H1 (cell line): ENCODE measurements at regions not wholly inside any gene's neighbourhood (a gene's known extent, or its start where the extent isn't known, plus 50 kb on each side); places are given as distances from the start of the nearest gene placed in this dataset.

Experiments used
- CTCF ChIA-PET: fragments of 300-600 bp; sonication (Branson Sonifier 250); formaldehyde crosslinking; loops from one replicate; lab custom pipeline; 2021; ENCODE audit not compliant: partially characterized antibody; lab: Charles Lee
- POLR2A ChIA-PET: fragments of 300-600 bp; sonication (Branson Sonifier 250); formaldehyde crosslinking; loops from one replicate; lab custom pipeline; 2021; ENCODE audit warnings: inconsistent platforms; ENCODE audit not compliant: partially characterized antibody; lab: Charles Lee
- DNase-seq, 2 experiments: peaks; one replicate each; pipeline versions ENCODE4 v3.0.0 to v3.0.0-alpha.2; 2010 to 2022; ENCODE audit warnings: low spot score in 2 of 2, low read depth in 1 of 2, mixed read lengths in 1 of 2
- FAIRE-seq: peaks from 2 replicates; lab custom pipeline; 2011; peaks lifted over from hg19 to GRCh38; lab: Jason Lieb, UNC
- H2AFZ ChIP-seq: 2 replicates; pipeline ENCODE4 v1.8.1; 2012; ENCODE audit warnings: low read length, inconsistent platforms
- H2AK5ac ChIP-seq: 2 replicates; pipeline ENCODE4 v1.6.1; 2013; ENCODE audit warnings: low read depth, low read length
- H2BK120ac ChIP-seq: replicated peaks from 2 replicates; pipeline ENCODE3; 2013; ENCODE audit warnings: low read depth, low read length, inconsistent platforms
- H2BK12ac ChIP-seq: 2 replicates; pipeline ENCODE4 v1.6.1; 2013; ENCODE audit warnings: low read depth, low read length
- H2BK15ac ChIP-seq: 2 replicates; pipeline ENCODE4 v1.6.1; 2013; ENCODE audit warnings: low read length
- H2BK20ac ChIP-seq: 2 replicates; pipeline ENCODE4 v1.6.1; 2013; ENCODE audit warnings: low read length
- H2BK5ac ChIP-seq: 2 replicates; pipeline ENCODE4 v1.6.1; 2013; ENCODE audit warnings: low read depth, low read length
- H3K14ac ChIP-seq: 2 replicates; pipeline ENCODE4 v1.6.1; 2013; ENCODE audit warnings: inconsistent platforms; ENCODE audit not compliant: insufficient read length
- H3K18ac ChIP-seq: 2 replicates; pipeline ENCODE4 v1.6.1; 2013; ENCODE audit warnings: low read length; ENCODE audit errors: extremely low read depth
- H3K23ac ChIP-seq: 2 replicates; pipeline ENCODE4 v1.6.1; 2013; ENCODE audit warnings: inconsistent platforms; ENCODE audit not compliant: insufficient read length
- H3K23me2 ChIP-seq: 2 replicates; pipeline ENCODE4 v1.6.1; 2013; ENCODE audit warnings: low read depth, low read length
- H3K27ac ChIP-seq: 2 replicates; pipeline ENCODE4 v1.6.1; 2011; ENCODE audit warnings: low read depth, low read length, inconsistent platforms
- H3K27me3 ChIP-seq, 4 experiments: replicated peaks in 1 of 4; 1 replicate in 1 of 4; 2 replicates in 3 of 4; pipeline versions ENCODE4 v1.6.1 to v1.8.1; 2011 to 2013; ENCODE audit warnings: low read length in 3 of 4, mild to moderate bottlenecking in 3 of 4, inconsistent platforms in 2 of 4, mixed read lengths in 2 of 4, moderate library complexity in 1 of 4; ENCODE audit not compliant: control insufficient read depth in 3 of 4, insufficient read depth in 3 of 4; ENCODE audit errors: extremely low read depth in 1 of 4
- H3K36me3 ChIP-seq, 4 experiments: 2 replicates each; pipeline versions ENCODE4 v1.6.1 to v1.8.1; 2011 to 2013; ENCODE audit warnings: mild to moderate bottlenecking in 4 of 4, low read length in 3 of 4, moderate library complexity in 2 of 4, control low read depth in 1 of 4, inconsistent platforms in 1 of 4; ENCODE audit not compliant: insufficient read depth in 4 of 4, control insufficient read depth in 2 of 4
- H3K4ac ChIP-seq: replicated peaks from 2 replicates; pipeline ENCODE3; 2013; ENCODE audit warnings: low read length, low read depth, mixed read lengths, inconsistent platforms; ENCODE audit not compliant: insufficient read length
- H3K4me1 ChIP-seq, 4 experiments: replicated peaks in 1 of 4; 1 replicate in 1 of 4; 2 replicates in 3 of 4; pipeline versions ENCODE4 v1.6.1 to v1.8.1; 2011 to 2013; ENCODE audit warnings: low read length in 3 of 4, inconsistent platforms in 2 of 4, mixed read lengths in 1 of 4; ENCODE audit not compliant: insufficient read depth in 4 of 4, control insufficient read depth in 3 of 4
- H3K4me2 ChIP-seq, 2 experiments: 2 replicates each; pipeline versions ENCODE4 v1.6.1 to v1.8.1; 2011 to 2013; ENCODE audit warnings: low read depth in 2 of 2, low read length in 2 of 2, control low read depth in 1 of 2, inconsistent platforms in 1 of 2, mild to moderate bottlenecking in 1 of 2; ENCODE audit not compliant: insufficient read depth in 1 of 2
- H3K4me3 ChIP-seq, 4 experiments: fragments of 200-600, 300-600 bp in 1 of 4; sonication (generic), shearing (Covaris generic), sonication (Bioruptor Twin) in 1 of 4; 2 replicates each; pipeline versions ENCODE4 v1.5.1 to v1.8.1; 2011 to 2016; ENCODE audit warnings: low read length in 4 of 4, low read depth in 3 of 4, control low read depth in 2 of 4, inconsistent platforms in 2 of 4, mild to moderate bottlenecking in 2 of 4, mixed read lengths in 1 of 4, moderate library complexity in 1 of 4; ENCODE audit not compliant: insufficient read depth in 2 of 4; ENCODE audit errors: extremely low read depth in 1 of 4
- H3K56ac ChIP-seq: replicated peaks from 2 replicates; pipeline ENCODE3; 2013; ENCODE audit warnings: low read depth, mild to moderate bottlenecking, mixed read lengths, low read length, inconsistent platforms; ENCODE audit not compliant: insufficient read length
- H3K79me1 ChIP-seq: 2 replicates; pipeline ENCODE4 v1.6.1; 2013; ENCODE audit warnings: low read depth, low read length, control low read depth
- H3K79me2 ChIP-seq, 2 experiments: 2 replicates each; pipeline versions ENCODE4 v1.6.1 to v1.8.1; 2012 to 2013; ENCODE audit warnings: low read length in 2 of 2, mild to moderate bottlenecking in 2 of 2, inconsistent platforms in 1 of 2; ENCODE audit not compliant: insufficient read depth in 2 of 2, control insufficient read depth in 1 of 2
- H3K9ac ChIP-seq, 4 experiments: replicated peaks in 1 of 4; 1 replicate in 1 of 4; 2 replicates in 3 of 4; pipeline versions ENCODE4 v1.6.1 to v1.8.1; 2011 to 2013; ENCODE audit warnings: low read depth in 3 of 4, low read length in 3 of 4, control low read depth in 2 of 4, mild to moderate bottlenecking in 2 of 4, moderate library complexity in 2 of 4, inconsistent platforms in 1 of 4; ENCODE audit errors: extremely low read depth in 1 of 4
- H3K9me3 ChIP-seq, 2 experiments: 2 replicates each; pipeline versions ENCODE4 v1.6.1 to v1.8.1; 2012 to 2013; ENCODE audit warnings: mild to moderate bottlenecking in 2 of 2, moderate library complexity in 2 of 2, control low read depth in 1 of 2, inconsistent platforms in 1 of 2, low read depth in 1 of 2, low read length in 1 of 2, mixed read lengths in 1 of 2; ENCODE audit not compliant: insufficient read depth in 2 of 2
- H4K20me1 ChIP-seq, 2 experiments: replicated peaks in 1 of 2; 2 replicates each; pipeline versions ENCODE3 to v1.8.1; 2011 to 2013; ENCODE audit warnings: inconsistent platforms in 2 of 2, low read length in 2 of 2, mild to moderate bottlenecking in 1 of 2; ENCODE audit not compliant: insufficient read depth in 2 of 2, control insufficient read depth in 1 of 2
- H4K5ac ChIP-seq: 2 replicates; pipeline ENCODE4 v1.6.1; 2013; ENCODE audit warnings: low read length, low read depth, mixed read lengths, inconsistent platforms; ENCODE audit not compliant: insufficient read length
- H4K8ac ChIP-seq: 2 replicates; pipeline ENCODE4 v1.8.0; 2013; ENCODE audit warnings: mild to moderate bottlenecking, moderate library complexity, low read length, inconsistent platforms; ENCODE audit not compliant: insufficient read depth; ENCODE audit errors: extremely low read depth
- H4K91ac ChIP-seq: replicated peaks from 2 replicates; pipeline ENCODE3; 2013; ENCODE audit warnings: low read length, mixed read lengths, inconsistent platforms; ENCODE audit not compliant: insufficient read length
- BRCA1 ChIP-seq: IDR thresholded peaks from 2 replicates; pipeline ENCODE4 v1.6.1; 2012; ENCODE audit warnings: low read depth, low read length, improper control_type of control experiment
- CEBPB ChIP-seq: IDR thresholded peaks from 2 replicates; pipeline ENCODE4 v1.6.1; 2012; ENCODE audit warnings: low read depth, low read length
- NANOG ChIP-seq: IDR thresholded peaks from 2 replicates; pipeline ENCODE4 v1.6.1; 2011; ENCODE audit warnings: low read length, low read depth, mild to moderate bottlenecking, inconsistent platforms; ENCODE audit not compliant: insufficient read depth, poor library complexity, severe bottlenecking
- PHF8 ChIP-seq: fragments of 200-600 bp; sonication (generic); conservative IDR thresholded peaks from 2 replicates; pipeline ENCODE4 v1.7.1; 2012; ENCODE audit warnings: low read depth, mild to moderate bottlenecking, inconsistent platforms, low read length, moderate library complexity
- RAD21 ChIP-seq, 2 experiments: IDR thresholded peaks in 1 of 2; conservative IDR thresholded peaks in 1 of 2; 2 replicates each; pipeline ENCODE4 v1.6.1; 2011; ENCODE audit warnings: low read depth in 2 of 2, low read length in 2 of 2, improper control_type of control experiment in 1 of 2, inconsistent platforms in 1 of 2, mild to moderate bottlenecking in 1 of 2, moderate library complexity in 1 of 2
- RBBP5 ChIP-seq: IDR thresholded peaks from 2 replicates; pipeline ENCODE4 v1.7.1; 2012; ENCODE audit warnings: low read depth, mild to moderate bottlenecking, inconsistent platforms, low read length, moderate library complexity, borderline replicate concordance
- RFX5 ChIP-seq: IDR thresholded peaks from 2 replicates; pipeline ENCODE4 v1.6.1; 2011; ENCODE audit warnings: low read depth, low read length, improper control_type of control experiment, borderline replicate concordance
- SIX5 ChIP-seq: IDR thresholded peaks from 2 replicates; pipeline ENCODE4 v1.6.1; 2011; ENCODE audit warnings: mild to moderate bottlenecking, low read depth, low read length
- SP2 ChIP-seq: IDR thresholded peaks from 2 replicates; pipeline ENCODE4 v1.6.1; 2012; ENCODE audit warnings: mild to moderate bottlenecking, low read length, inconsistent platforms
- TCF12 ChIP-seq: IDR thresholded peaks from 2 replicates; pipeline ENCODE4 v1.6.1; 2011; ENCODE audit warnings: low read depth, mild to moderate bottlenecking, low read length
- YY1 ChIP-seq: IDR thresholded peaks from 2 replicates; pipeline ENCODE4 v1.6.1; 2011; ENCODE audit warnings: low read depth, mild to moderate bottlenecking, low read length
- TF ChIP-seq, protein P1 (sequence below), 3 experiments: IDR thresholded peaks; 1 replicate in 2 of 3; 2 replicates in 1 of 3; pipeline versions ENCODE4 v1.5.1 to v1.6.1; 2011; ENCODE audit warnings: low read length in 3 of 3, mild to moderate bottlenecking in 3 of 3, inconsistent platforms in 2 of 3, low read depth in 1 of 3, moderate library complexity in 1 of 3; ENCODE audit not compliant: insufficient read depth in 1 of 3; ENCODE audit errors: control extremely low read depth in 1 of 3
- TF ChIP-seq, protein P2 (sequence below): IDR thresholded peaks from 2 replicates; pipeline ENCODE4 v1.6.1; 2012; ENCODE audit warnings: inconsistent platforms

DNA sequence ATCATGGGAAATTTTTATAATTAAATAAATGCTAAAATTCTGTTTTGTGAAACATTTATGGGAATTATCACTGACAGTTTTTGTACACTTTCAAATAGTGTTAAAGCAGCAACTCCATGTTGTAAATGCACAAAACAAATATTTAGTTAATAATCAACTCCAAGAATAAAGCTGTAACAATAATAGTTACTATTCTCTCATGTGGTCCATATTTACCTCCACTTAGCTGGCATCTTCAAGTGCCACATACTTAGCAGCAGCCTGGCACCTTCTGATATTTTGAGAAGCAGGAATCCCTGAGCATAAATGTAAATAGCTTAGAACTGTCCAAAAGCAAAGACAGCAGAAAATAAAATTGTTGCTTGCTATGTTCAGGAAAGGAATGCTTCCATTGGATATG is 154.3 kb downstream of the KDM5D start:
- H3K27me3 ChIP-seq = no peaks in the 10 kb centered on the region
- no peak overlapping the region for H3K27ac ChIP-seq
- no peak overlapping the region for H4K5ac ChIP-seq
- CTCF ChIA-PET = no interaction called here
- no peak overlapping the region for H2AFZ ChIP-seq
- no peak overlapping the region for H3K18ac ChIP-seq
- no peaks in the 10 kb centered on the region for H3K23me2 ChIP-seq
- H3K56ac ChIP-seq = no peak overlapping the region
- H3K9ac ChIP-seq = no peak overlapping the region
- peaks cover 0 to 4% of the 10 kb centered on the region in 2 experiments; a peak in 2 of 4 replicates for H3K79me2 ChIP-seq
- H2AK5ac ChIP-seq = no peak overlapping the region
- H2BK12ac ChIP-seq = no peak overlapping the region
- H3K4me2 ChIP-seq = no peak overlapping the region
- H4K8ac ChIP-seq = no peak overlapping the region
- no peak overlapping the region for H4K91ac ChIP-seq
- no peaks in the 10 kb centered on the region for H3K4me1 ChIP-seq
- H3K23ac ChIP-seq = no peak overlapping the region
- no peaks in the 10 kb centered on the region for H3K79me1 ChIP-seq
- no peak overlapping the region for H2BK20ac ChIP-seq
- H4K20me1 ChIP-seq = no peaks in the 10 kb centered on the region
- FAIRE-seq (no peak), DNase-seq (no peak)
- peaks cover 0 to 8% of the 10 kb centered on the region in 2 experiments; a peak in 1 of 4 replicates for H3K9me3 ChIP-seq
- no peak overlapping the region for H3K4me3 ChIP-seq
- H3K36me3 ChIP-seq = peaks cover 0 to 30% (median 9%) of the 10 kb centered on the region in 4 experiments; a peak in 5 of 8 replicates
- no peak overlapping the region for H2BK5ac ChIP-seq
- POLR2A ChIA-PET = no interaction called here
- no peak overlapping the region for H3K4ac ChIP-seq
- no peak overlapping the region for H2BK120ac ChIP-seq
- H2BK15ac ChIP-seq = no peak overlapping the region
- no peak overlapping the region for H3K14ac ChIP-seq
- TF ChIP-seq RFX5 (no peak), SP2 (no peak), CEBPB (no peak), PHF8 (no peak), BRCA1 (no peak), SIX5 (no peak), RAD21 (IDR thresholded peaks at IDR 0.05 in 1 of 2, conservative IDR thresholded peaks at IDR 0.05 in 1 of 2; ENCODE audit: low read depth in 2 of 2, low read length in 2 of 2) (no peak), RBBP5 (no peak), YY1 (no peak), NANOG (no peak), TCF12 (no peak)
- TF ChIP-seq, protein P1, sequence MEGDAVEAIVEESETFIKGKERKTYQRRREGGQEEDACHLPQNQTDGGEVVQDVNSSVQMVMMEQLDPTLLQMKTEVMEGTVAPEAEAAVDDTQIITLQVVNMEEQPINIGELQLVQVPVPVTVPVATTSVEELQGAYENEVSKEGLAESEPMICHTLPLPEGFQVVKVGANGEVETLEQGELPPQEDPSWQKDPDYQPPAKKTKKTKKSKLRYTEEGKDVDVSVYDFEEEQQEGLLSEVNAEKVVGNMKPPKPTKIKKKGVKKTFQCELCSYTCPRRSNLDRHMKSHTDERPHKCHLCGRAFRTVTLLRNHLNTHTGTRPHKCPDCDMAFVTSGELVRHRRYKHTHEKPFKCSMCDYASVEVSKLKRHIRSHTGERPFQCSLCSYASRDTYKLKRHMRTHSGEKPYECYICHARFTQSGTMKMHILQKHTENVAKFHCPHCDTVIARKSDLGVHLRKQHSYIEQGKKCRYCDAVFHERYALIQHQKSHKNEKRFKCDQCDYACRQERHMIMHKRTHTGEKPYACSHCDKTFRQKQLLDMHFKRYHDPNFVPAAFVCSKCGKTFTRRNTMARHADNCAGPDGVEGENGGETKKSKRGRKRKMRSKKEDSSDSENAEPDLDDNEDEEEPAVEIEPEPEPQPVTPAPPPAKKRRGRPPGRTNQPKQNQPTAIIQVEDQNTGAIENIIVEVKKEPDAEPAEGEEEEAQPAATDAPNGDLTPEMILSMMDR (IDR thresholded peaks at IDR 0.05; ENCODE audit: control extremely low read depth in 1 of 3, insufficient read depth in 1 of 3, low read depth in 1 of 3, low read length in 3 of 3) = no peak
- TF ChIP-seq, protein P2, sequence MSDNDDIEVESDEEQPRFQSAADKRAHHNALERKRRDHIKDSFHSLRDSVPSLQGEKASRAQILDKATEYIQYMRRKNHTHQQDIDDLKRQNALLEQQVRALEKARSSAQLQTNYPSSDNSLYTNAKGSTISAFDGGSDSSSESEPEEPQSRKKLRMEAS = no peak
